NCI-H748 (cell line): ENCODE measurements at regions not wholly inside any gene's neighbourhood (a gene's known extent, or its start where the extent isn't known, plus 50 kb on each side); places are given as distances from the start of the nearest gene placed in this dataset.

ENCODE experiments used
- DNase-seq: peaks from one replicate; lab custom pipeline; 2025; ENCODE audit not compliant: unreplicated experiment; lab: John Stamatoyannopoulos, UW

DNA sequence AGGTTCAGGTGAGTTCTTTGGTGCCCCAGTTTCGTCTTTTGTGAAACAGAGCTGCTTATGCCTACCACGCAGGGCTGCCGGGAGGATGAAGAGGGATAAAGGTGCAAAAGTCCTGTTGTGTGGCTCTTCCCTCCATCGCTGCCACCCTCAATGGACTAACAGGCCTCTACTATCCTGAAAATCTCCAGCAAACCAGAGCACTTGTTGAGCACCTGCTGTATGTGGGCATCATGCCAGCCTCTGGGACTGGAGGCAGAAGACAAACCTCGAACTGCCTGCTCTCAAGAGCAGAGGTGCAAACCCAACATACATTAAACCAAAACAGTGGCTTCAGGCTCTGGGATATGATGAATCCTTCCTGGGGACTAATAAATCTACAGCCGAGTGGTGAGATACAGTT lies 174.1 kb downstream of the ACTL8 start:
- DNase-seq: no peak

DNA sequence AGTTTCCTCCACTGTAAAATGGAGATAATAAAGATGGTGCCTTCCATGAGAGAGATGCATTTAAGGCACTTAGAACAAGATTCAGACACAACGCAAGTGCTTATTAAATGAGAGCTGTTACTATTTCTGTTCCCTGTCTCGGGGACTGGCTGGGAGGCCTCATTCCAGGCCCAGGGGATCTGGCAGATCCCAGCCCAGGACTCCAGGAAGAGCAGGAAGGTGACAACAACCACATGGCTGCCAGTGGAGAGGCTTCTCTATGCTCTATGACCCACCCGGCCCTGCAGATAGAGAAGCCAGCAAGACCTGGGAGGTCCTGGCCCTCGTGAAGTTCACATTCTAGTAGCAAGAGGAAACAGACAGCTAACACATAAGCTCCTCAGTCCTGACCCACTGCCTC lies 175.5 kb downstream of the ACTL8 start:
- DNase-seq: no peak

DNA sequence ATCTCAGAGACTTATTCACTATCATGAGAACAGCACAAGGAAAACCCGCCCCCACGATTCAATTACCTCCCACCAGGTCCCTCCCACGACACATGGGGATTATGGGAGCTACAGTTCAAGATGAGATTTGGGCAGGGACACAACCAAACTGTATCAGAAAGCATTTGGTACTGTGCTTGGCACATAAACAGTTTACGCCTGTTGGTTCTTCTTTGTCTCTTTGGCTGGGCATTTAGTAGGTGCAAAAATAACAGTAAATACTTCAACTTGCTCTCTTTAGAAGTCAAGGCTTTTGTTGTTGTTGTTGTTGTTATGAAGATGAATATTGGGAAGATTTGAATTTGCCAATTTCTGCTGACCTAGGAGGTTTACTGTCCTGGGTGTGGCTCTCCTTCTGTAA lies 175.4 kb upstream of the IGSF21 start:
- DNase-seq: no peak

- peak; percentile 16 for DNase-seq
Measured at GRCh38 chr1:17933501-17933900, 174.1 kb upstream of the IGSF21 start.

- DNase-seq: no peak
Measured at GRCh38 chr1:17933971-17934370, 173.6 kb upstream of the IGSF21 start.

- DNase-seq: no peak
Measured at GRCh38 chr1:17935230-17935629, 172.4 kb upstream of the IGSF21 start.

DNA sequence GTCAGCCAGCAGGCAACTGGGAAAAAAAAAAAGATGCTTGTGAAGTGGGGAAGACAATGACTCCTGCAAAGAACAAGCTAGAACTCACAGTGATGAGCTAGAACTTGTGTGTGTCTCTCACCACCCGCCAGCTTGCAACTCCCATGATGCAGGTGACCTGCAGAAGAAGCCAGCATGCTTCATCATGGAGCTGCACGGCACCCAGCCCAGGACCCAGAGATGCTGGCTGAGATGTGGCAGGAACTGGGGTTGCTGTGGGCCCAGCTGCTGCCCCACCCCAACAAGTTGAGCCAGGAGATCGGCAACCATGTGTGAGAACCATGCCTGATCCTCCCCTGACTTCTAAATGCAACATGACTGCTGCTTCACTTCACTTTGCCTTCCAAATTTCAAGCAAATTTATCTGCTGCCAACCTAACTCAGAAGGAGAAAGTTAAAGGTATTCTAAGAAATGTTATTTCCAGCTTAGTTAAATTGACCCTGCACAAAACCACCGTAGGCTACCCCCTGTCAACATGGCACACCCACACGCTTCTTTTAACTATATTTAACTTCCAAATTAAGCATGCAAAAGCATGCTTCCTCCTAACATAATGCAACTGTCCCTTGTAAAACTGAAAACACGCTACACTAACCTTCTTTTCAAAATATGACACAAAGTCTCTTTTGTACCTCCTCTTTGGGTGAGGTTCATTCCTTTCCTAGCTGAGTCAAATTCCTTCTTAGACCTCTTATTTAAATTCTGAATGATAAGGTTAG lies 166.0 kb upstream of the IGSF21 start:
- DNase-seq: no peak

- DNase-seq: no peak
Measured at GRCh38 chr1:17943506-17943905, 164.1 kb upstream of the IGSF21 start.

GRCh38 chr1:17944646-17945045 lies 163.0 kb upstream of the IGSF21 start:
- no peak for DNase-seq

GRCh38 chr1:17946434-17946833 lies 161.2 kb upstream of the IGSF21 start:
- no peak for DNase-seq

GRCh38 chr1:17948594-17948993 lies 159.0 kb upstream of the IGSF21 start:
- DNase-seq: peak; percentile 66

- DNase-seq: no peak
Measured at GRCh38 chr1:17949511-17949910, 158.1 kb upstream of the IGSF21 start.

- no peak for DNase-seq
Measured at GRCh38 chr1:17950728-17951127, 156.9 kb upstream of the IGSF21 start.

DNA sequence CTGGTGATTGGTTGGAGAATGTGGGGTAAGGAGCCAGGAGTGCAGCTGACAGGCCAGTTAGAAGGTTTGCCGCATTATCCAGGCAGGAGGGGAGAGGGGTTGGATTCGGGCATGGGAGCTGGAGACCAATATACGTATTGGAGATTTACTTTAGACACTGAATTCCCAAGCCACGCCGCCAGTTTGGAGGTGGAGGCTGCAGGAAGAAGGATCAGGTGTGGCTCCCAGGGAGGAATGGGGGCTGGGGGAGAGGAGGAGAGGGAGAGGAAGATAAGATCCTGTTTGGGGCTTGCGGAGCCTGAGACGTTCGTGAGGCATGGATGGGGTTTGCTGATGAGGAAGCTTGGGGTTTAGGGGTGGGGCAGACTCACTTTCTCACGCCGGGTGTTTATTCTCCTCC lies 155.1 kb upstream of the IGSF21 start:
- no peak for DNase-seq

DNA sequence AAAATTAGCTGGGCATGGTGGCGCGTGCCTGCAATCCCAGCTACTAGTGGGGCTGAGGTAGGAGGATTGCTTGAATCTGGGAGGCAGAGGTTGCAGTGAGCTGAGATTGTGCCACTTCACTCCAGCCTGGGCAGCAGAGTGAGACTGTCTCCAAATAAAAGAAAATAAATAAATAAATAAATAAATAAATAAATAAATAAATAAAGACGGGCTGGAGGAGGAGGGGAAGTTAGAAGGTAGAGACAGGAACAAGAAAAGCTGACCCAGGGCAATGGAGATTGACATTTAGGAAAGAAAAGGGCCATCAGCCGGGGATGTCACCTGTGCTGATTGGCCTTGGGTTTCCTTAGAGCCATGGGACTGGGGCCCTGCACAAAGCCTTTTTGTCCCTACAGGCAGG lies 153.7 kb upstream of the IGSF21 start:
- no peak for DNase-seq

DNA sequence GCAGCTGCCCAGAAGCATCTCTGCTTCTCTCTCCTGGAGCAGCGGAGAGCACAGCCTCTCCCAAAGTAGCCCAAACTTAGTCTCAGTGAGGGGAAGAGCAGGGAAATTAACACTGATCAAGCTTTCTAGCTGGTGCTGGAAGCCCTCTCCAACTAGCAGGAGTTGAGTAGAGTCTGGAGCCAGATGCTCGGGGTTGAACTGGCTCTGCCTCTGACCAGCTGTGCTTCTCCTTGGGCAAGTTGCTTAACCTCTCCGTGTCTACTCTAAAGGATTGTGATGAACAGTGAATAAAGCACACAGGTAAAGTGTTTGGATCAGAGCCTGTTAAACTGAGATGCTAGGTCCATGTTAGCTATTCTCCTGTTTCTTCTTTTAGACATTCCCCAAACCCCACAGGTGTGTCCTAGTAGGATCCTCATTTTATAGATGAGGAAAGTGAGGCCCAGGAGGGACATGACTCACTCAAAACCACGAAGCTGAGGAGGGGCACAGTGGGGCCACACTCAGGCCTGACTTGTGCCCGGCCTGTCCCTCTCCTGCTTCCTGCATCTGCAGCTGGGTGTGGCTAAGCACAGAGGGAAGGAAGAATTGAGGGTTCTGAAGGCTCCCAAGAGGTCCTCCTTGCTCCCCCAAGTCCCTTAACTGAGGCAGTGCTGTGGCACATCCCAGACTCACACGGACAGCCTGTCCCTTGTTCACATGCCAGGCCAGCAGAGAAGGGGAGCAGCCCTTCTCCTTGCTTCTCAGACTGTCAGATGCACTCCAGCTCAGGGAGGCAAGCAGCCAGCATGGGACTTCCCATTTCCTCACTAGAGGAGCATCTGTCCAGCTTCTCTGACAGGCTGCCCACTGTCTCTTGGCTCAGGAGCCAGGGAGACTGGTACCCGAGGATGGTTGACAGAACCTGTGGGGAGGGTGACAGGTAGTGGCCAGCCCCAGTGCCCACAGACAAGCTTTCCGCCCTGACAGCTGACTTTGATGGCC lies 152.0 kb upstream of the IGSF21 start:
- DNase-seq: no peak

DNA sequence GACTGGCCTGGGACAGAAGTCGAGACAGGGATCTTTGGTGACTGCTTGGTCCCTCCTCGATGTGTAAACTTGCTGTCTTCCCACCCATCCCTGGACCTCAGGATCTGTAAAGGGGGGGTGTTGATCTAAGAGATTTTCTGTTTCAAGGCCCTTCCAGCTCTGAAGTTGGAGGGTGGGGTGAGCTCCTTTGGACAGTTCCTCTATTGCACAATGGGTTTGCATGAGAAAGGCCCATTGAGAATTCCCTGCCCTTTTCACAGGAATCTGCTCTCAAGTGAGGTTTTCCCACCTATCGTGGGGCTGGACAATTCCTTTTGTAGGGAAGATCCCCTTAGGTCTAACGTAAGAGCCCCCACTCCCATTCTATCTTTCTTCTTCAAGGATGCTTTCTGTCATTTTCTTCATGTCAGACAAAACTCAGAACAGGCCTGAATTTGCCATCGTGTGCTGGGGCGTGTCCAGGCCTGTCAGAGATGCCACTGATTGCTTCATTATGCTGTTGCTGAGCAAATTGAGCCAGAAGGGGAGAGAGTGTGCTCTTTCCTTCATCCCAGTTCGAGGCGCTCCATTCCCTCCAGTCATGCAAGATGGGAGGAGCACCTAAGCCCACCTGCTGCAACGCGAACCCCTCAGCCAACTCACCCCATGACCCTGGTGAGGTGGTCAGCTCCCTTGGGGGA lies 149.9 kb upstream of the IGSF21 start:
- no peak for DNase-seq

GRCh38 chr1:17958704-17959103 lies 148.9 kb upstream of the IGSF21 start:
- DNase-seq: no peak

DNA sequence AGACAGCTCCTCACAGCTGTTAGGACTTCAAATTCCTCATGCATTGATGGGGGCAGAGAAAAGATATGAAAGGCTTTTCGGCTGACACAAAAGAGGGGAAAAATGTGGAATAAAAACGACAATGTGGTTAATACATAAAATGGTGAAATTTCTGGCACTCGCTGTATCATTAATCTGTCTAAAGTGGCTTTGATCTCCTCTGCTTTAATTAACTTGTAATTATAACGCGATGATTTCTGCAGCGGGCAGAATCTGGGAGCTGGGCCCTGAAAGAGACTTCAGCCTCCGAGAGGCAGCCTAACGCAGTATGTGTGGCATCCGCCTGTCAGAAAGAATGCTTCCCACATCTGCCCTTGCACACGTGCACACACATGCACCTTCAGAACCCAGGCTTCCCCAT lies 144.1 kb upstream of the IGSF21 start:
- DNase-seq: no peak

GRCh38 chr1:17965515-17966100 lies 142.0 kb upstream of the IGSF21 start:
- no peak for DNase-seq

DNA sequence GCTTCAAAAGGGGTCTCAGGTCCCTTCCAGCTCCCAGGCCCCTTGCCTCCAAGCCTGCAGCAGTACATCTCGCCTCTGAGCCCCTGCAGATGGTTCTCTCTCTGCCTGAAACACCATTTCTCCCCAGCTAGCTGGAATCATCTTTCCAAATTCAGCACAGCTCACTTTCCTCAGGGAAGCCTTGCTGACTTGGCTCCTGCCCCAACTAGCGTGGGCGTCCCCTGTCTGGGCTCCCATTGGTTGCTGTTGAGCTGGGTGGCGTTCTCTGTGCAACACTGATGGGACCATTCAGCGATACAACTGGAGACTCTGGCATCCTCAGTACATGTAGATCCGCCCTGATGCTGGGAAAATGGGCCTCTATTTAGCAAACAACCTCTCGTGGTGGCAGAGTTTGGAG lies 141.3 kb upstream of the IGSF21 start:
- DNase-seq: no peak
